Subcutaneous abdominal adipose tissue (tissue), 5 donors: ENCODE measurements at regions not wholly inside any gene's neighbourhood (a gene's known extent, or its start where the extent isn't known, plus 50 kb on each side); places are given as distances from the start of the nearest gene placed in this dataset.

ENCODE experiments used
- H3K27ac ChIP-seq: one replicate; pipeline ENCODE4 v1.7.0; 2013; ENCODE audit warnings: low read depth, mild to moderate bottlenecking, inconsistent platforms, low read length, moderate library complexity
- H3K27me3 ChIP-seq, 5 donors: one replicate each; pipeline ENCODE4 v1.7.0; 2013; ENCODE audit warnings: low read length in 5 of 5, inconsistent platforms in 1 of 5; ENCODE audit not compliant: control insufficient read depth in 5 of 5, insufficient read depth in 4 of 5
- H3K36me3 ChIP-seq, 5 donors: one replicate each; pipeline ENCODE4 v1.7.0; 2013; ENCODE audit warnings: low read length in 5 of 5; ENCODE audit not compliant: control insufficient read depth in 5 of 5, insufficient read depth in 5 of 5
- H3K4me1 ChIP-seq, 5 donors: one replicate each; pipeline ENCODE4 v1.7.0; 2013; ENCODE audit warnings: low read length in 5 of 5, mild to moderate bottlenecking in 3 of 5, moderate library complexity in 1 of 5; ENCODE audit not compliant: control insufficient read depth in 5 of 5, insufficient read depth in 5 of 5
- H3K4me3 ChIP-seq, 5 donors: one replicate each; pipeline ENCODE4 v1.7.0; 2013; ENCODE audit warnings: low read length in 5 of 5, low read depth in 1 of 5
- H3K9ac ChIP-seq, 5 donors: one replicate each; pipeline ENCODE4 v1.7.0; 2013; ENCODE audit warnings: low read length in 5 of 5, mild to moderate bottlenecking in 4 of 5, moderate library complexity in 3 of 5
- H3K9me3 ChIP-seq, 5 donors: one replicate each; pipeline ENCODE4 v1.7.0; 2013; ENCODE audit warnings: low read length in 5 of 5; ENCODE audit not compliant: control insufficient read depth in 5 of 5
- donor health status: healthy.
- donor health status: healthy.
- donor health status: healthy.
- donor health status: healthy.
- donor health status: healthy.

DNA sequence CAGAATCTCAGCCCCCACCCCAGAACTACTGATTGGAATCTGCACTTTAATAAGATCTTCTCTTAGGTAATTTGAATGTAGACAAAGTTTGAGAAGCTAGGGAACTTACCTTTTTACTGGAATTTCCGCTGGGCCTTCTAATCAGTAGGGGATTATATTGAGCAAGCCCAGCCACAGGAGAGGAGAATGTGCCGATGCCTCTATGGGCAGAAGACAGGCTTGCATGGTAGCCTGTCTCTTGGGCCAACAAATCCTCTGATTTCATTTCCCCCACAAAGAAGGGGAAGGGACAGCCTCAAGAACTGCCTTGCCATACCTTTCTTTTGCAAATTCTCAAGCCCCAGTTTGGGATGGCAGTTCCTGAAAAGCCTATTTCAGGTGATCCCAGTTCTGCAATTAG, 163.4 kb upstream of the BDNF start:
- Histone ChIP-seq H3K9me3 (no peaks in the 10 kb centered on the region), H3K4me3 (no peak overlapping the region), H3K9ac (no peak overlapping the region), H3K27ac (no peak overlapping the region), H3K36me3 (no peaks in the 10 kb centered on the region), H3K27me3 (peaks cover 0 to 4% (median 0%) of the 10 kb centered on the region in 5 donors), H3K4me1 (no peaks in the 10 kb centered on the region)

DNA sequence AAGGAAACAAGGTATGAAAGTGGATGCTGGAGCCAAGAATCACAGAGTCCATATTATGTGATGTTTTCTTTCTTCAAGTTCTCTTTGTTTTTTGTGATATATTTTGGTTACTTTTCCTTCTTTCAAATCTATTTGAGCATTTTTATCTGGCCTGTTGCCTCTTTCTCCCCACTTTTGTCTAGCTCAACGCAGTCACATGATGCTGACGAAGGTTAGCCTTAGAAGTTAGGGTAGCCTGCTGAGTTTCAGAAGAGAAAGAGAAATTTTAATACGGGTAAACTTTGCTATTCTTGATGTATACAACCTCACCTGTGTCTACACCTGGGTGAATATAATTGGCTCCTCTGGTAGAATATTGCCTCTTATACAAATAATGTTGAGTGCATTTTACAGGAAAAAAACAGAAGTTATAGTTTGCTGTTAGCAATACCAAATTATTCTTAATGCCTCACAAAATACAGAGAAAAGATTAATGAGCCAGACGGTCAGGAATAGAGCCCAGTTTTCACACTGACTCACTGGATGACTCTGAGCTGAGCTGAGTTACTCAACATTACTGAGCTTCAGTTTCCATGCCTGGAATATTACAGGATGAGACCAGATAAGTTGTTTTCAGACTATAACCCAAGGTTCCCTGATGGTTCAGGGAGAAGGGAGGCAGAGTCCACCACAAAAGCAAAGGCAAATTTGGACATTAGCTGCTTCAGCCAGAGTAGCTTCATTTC, 161.6 kb upstream of the BDNF start:
- Histone ChIP-seq H3K27me3 (peaks cover 0 to 4% (median 0%) of the 10 kb centered on the region in 5 donors), H3K27ac (no peak overlapping the region), H3K9ac (no peak overlapping the region)

GRCh38 chr11:27860811-27861210, 160.6 kb upstream of the BDNF start:
- peak overlapping the region; percentile 2 for H3K27ac ChIP-seq
- no peaks in the 10 kb centered on the region for H3K36me3 ChIP-seq
- H3K9me3 ChIP-seq, result no peaks in the 10 kb centered on the region
- no peaks in the 10 kb centered on the region for H3K4me1 ChIP-seq
- H3K9ac ChIP-seq, result no peak overlapping the region
- H3K27me3 ChIP-seq, result peaks cover 0 to 4% (median 0%) of the 10 kb centered on the region in 5 donors
- no peak overlapping the region for H3K4me3 ChIP-seq

More for the DNA sequence above, 161.6 kb upstream of the BDNF start:
- no peaks in the 10 kb centered on the region for H3K36me3 ChIP-seq
- no peaks in the 10 kb centered on the region for H3K4me1 ChIP-seq
- no peak overlapping the region for H3K4me3 ChIP-seq
- H3K9me3 ChIP-seq, result no peaks in the 10 kb centered on the region

DNA sequence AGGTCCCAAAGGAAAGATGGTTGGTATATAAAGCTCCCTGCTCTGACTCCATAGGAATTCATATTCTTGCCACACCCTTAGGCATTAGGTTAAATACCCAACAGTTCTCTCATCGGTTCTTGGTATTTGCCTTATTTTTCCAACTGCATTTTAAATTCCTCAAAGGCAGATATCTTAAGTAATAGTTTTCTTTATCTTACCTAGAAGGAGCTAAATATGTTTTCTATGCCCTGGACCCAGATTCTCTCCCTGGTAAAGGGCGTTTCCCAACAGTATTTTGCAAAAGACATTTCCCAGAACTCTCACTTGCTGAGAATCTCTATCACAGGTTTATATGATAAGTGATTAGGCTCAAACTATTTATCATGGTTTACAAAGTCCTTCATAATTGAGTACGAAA, 158.6 kb upstream of the BDNF start:
- Histone ChIP-seq H3K9ac (no peak overlapping the region), H3K36me3 (no peaks in the 10 kb centered on the region), H3K9me3 (no peaks in the 10 kb centered on the region), H3K4me1 (no peaks in the 10 kb centered on the region), H3K27ac (no peak overlapping the region), H3K4me3 (no peak overlapping the region), H3K27me3 (no peaks in the 10 kb centered on the region)

DNA sequence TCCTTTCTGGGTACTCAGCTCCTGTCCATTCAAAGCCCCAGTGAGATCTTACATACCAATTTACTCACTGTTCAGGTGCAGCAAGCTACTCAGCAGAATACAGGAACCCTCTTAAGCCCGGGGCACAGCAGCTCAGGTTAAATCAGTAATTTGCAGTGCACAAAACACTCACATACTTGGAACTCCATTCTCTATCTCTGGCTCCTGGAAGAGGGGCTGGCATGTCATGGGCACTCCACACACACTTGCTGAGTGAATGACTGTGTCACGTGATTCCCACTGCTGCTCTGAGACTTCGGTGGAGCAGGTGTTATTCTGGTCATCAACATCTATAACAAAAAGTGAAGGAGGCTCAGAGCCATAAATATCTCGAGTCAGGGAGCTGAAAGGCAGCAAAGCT, 157.3 kb upstream of the BDNF start:
- H3K9me3 ChIP-seq, result no peaks in the 10 kb centered on the region
- no peak overlapping the region for H3K27ac ChIP-seq
- H3K9ac ChIP-seq, result no peak overlapping the region
- H3K4me3 ChIP-seq, result no peak overlapping the region
- H3K36me3 ChIP-seq, result no peaks in the 10 kb centered on the region
- H3K4me1 ChIP-seq, result no peaks in the 10 kb centered on the region
- H3K27me3 ChIP-seq, result no peaks in the 10 kb centered on the region

GRCh38 chr11:27857014-27857413, 156.8 kb upstream of the BDNF start:
- no peaks in the 10 kb centered on the region for H3K4me1 ChIP-seq
- peaks cover 0 to 2% (median 0%) of the 10 kb centered on the region in 5 donors for H3K9me3 ChIP-seq
- H3K27ac ChIP-seq, result no peak overlapping the region
- no peaks in the 10 kb centered on the region for H3K36me3 ChIP-seq
- H3K4me3 ChIP-seq, result no peak overlapping the region
- H3K9ac ChIP-seq, result no peak overlapping the region
- no peaks in the 10 kb centered on the region for H3K27me3 ChIP-seq

DNA sequence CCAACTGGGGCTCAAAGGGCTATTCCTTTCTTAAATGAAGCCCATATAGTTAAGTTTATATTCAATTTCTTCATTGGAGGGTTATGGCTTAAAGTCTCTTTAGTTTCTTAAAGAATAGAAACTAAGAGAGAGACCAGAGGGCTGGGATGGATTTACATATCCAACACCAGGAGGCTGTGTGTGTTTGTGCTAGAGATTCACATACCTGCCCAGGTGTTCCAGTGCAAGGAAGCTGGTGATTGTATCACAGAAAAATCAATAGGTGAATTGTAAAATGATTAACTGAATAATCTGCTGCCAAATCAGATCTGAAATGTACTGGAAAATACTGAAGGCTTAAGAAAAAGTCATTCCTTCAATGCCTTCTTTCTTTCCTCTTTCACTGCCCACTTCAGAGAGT, 148.2 kb upstream of the BDNF start:
- Histone ChIP-seq H3K27me3 (no peaks in the 10 kb centered on the region), H3K9me3 (peaks cover 0 to 4% (median 0%) of the 10 kb centered on the region in 5 donors), H3K4me1 (no peaks in the 10 kb centered on the region), H3K9ac (no peak overlapping the region), H3K4me3 (no peak overlapping the region), H3K27ac (no peak overlapping the region), H3K36me3 (no peaks in the 10 kb centered on the region)

DNA sequence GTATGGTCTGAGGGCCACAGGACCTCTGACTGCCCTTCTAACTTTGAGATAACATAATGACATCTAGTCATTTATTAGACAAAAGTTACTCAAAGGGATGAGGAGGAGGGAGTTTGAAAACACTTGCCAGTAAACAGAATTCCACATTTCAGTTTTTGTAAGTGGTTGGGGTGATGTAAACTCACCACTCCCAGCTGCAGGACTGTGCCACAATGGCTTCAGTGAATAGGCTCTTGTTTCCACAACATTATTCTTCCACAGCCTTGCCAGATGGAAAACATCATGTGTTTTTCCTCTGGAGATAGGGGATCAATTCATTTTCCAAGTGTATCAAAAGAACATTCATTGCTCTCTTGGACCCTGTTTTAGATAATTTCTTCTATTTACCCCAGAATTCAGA, 147.2 kb upstream of the BDNF start:
- Histone ChIP-seq H3K4me3 (no peak overlapping the region), H3K36me3 (no peaks in the 10 kb centered on the region), H3K27me3 (no peaks in the 10 kb centered on the region), H3K9me3 (peaks cover 0 to 4% (median 2%) of the 10 kb centered on the region in 5 donors), H3K9ac (no peak overlapping the region), H3K27ac (no peak overlapping the region), H3K4me1 (no peaks in the 10 kb centered on the region)

- no peak overlapping the region for H3K4me3 ChIP-seq
- no peaks in the 10 kb centered on the region for H3K36me3 ChIP-seq
- no peak overlapping the region for H3K27ac ChIP-seq
- no peak overlapping the region for H3K9ac ChIP-seq
- H3K9me3 ChIP-seq, result peaks cover 0 to 2% (median 0%) of the 10 kb centered on the region in 5 donors
- H3K4me1 ChIP-seq, result no peaks in the 10 kb centered on the region
- H3K27me3 ChIP-seq, result no peaks in the 10 kb centered on the region
Measured at GRCh38 chr11:27842290-27842689, 142.0 kb upstream of the BDNF start.

- no peak overlapping the region for H3K27ac ChIP-seq
- no peaks in the 10 kb centered on the region for H3K36me3 ChIP-seq
- H3K4me3 ChIP-seq, result no peak overlapping the region
- no peaks in the 10 kb centered on the region for H3K4me1 ChIP-seq
- H3K9me3 ChIP-seq, result peaks cover 0 to 2% (median 0%) of the 10 kb centered on the region in 5 donors
- no peak overlapping the region for H3K9ac ChIP-seq
- H3K27me3 ChIP-seq, result no peaks in the 10 kb centered on the region
Measured at GRCh38 chr11:27841023-27841422, 140.8 kb upstream of the BDNF start.
